HCT116 (cell line): ENCODE measurements at regions not wholly inside any gene's neighbourhood (a gene's known extent, or its start where the extent isn't known, plus 50 kb on each side); places are given as distances from the start of the nearest gene placed in this dataset.

Experiments
- ATAC-seq: fragments of 200-7000 bp; cut with Tn5 transposase; 2 replicates; pipeline ENCODE4 v1.9.1; 2020; ENCODE audit warnings: mild to moderate bottlenecking, moderate library complexity
- BruUV-seq: library from RNA; stranded (reverse); fragments of 400-500 nt; replicated peaks from 2 replicates; lab custom pipeline; 2021; lab: Mats Ljungman, UMichigan
- CTCF ChIA-PET: fragments of 300-600 bp; sonication (Branson Sonifier 250); formaldehyde crosslinking; loops from one replicate; lab custom pipeline; 2021; ENCODE audit warnings: antibody characterized with exemption; lab: Charles Lee
- POLR2A ChIA-PET: fragments of 300-600, 350-600 bp; sonication (Branson Sonifier 250); formaldehyde crosslinking; loops from one replicate; lab custom pipeline; 2021; ENCODE audit warnings: antibody characterized with exemption; lab: Charles Lee
- RAD21 ChIA-PET, 2 experiments: fragments of 300-600 bp; sonication (Branson Sonifier 250); formaldehyde crosslinking; loops; one replicate each; lab custom pipeline; 2023; ENCODE audit warnings: low total read pairs in 2 of 2; ENCODE audit not compliant: uncharacterized antibody in 2 of 2, unreplicated experiment in 2 of 2, low non-redundant PET in 1 of 2; lab: Charles Lee
- DNase-seq: peaks from one replicate; pipeline ENCODE4 v3.0.0-alpha.2; 2010; ENCODE audit warnings: low read depth, low spot score
- H2AFZ ChIP-seq: fragments of 200-600 bp; shearing (Covaris generic), sonication (generic); 2 replicates; pipeline ENCODE4 v1.6.1; 2017; ENCODE audit warnings: low read depth, mixed run types, mixed read lengths, antibody characterized with exemption, low read length; ENCODE audit not compliant: poor library complexity, severe bottlenecking
- H3K27ac ChIP-seq: 2 replicates; pipeline ENCODE4 v1.5.1; 2012; ENCODE audit warnings: low read depth, low read length
- H3K27me3 ChIP-seq: fragments of 200-600 bp; sonication (generic); 2 replicates; pipeline ENCODE4 v1.6.1; 2016; ENCODE audit warnings: mixed run types, low read length, mixed read lengths; ENCODE audit not compliant: insufficient read depth
- H3K36me3 ChIP-seq, 2 experiments: fragments of 200-500 bp in 1 of 2; fragments of 200-600 bp in 1 of 2; sonication (Bioruptor generic) in 1 of 2; sonication (generic) in 1 of 2; 2 replicates each; pipeline versions ENCODE4 v1.5.1 to v1.6.1; 2014 to 2016; ENCODE audit warnings: low read length in 2 of 2, inconsistent platforms in 1 of 2, mixed read lengths in 1 of 2, mixed run types in 1 of 2; ENCODE audit not compliant: insufficient read depth in 2 of 2, control insufficient read depth in 1 of 2
- H3K4me1 ChIP-seq, 2 experiments: fragments of 200-600 bp in 1 of 2; sonication (generic) in 1 of 2; 2 replicates each; pipeline versions ENCODE4 v1.5.1 to v1.6.1; 2012 to 2017; ENCODE audit warnings: low read length in 2 of 2, inconsistent platforms in 1 of 2, mild to moderate bottlenecking in 1 of 2, mixed read lengths in 1 of 2, mixed run types in 1 of 2, moderate library complexity in 1 of 2; ENCODE audit not compliant: insufficient read depth in 2 of 2, control insufficient read depth in 1 of 2
- H3K4me2 ChIP-seq: fragments of 200-600 bp; sonication (generic); 2 replicates; pipeline ENCODE4 v1.6.1; 2017; ENCODE audit warnings: mixed run types, low read length, mixed read lengths
- H3K4me3 ChIP-seq, 2 experiments: fragments of 200-600 bp in 1 of 2; sonication (generic) in 1 of 2; replicated peaks in 1 of 2; 2 replicates each; pipeline ENCODE4 v1.5.1; 2011 to 2016; ENCODE audit warnings: low read length in 2 of 2, control low read depth in 1 of 2, low read depth in 1 of 2, mild to moderate bottlenecking in 1 of 2, mixed read lengths in 1 of 2, mixed run types in 1 of 2
- H3K79me2 ChIP-seq: fragments of 200-600 bp; sonication (generic); 2 replicates; pipeline ENCODE4 v1.6.1; 2017; ENCODE audit warnings: mild to moderate bottlenecking, mixed run types, low read length, moderate library complexity, mixed read lengths; ENCODE audit not compliant: insufficient read depth
- H3K9ac ChIP-seq: fragments of 200-600 bp; sonication (generic); 2 replicates; pipeline ENCODE4 v1.6.1; 2016; ENCODE audit warnings: low read length, mixed read lengths
- H3K9me2 ChIP-seq: fragments of 200-600 bp; sonication (generic), shearing (Covaris generic); 2 replicates; pipeline ENCODE4 v1.6.1; 2017; ENCODE audit warnings: mixed run types, mild to moderate bottlenecking, moderate library complexity; ENCODE audit not compliant: insufficient read depth
- H3K9me3 ChIP-seq, 2 experiments: fragments of 200-500 bp in 1 of 2; fragments of 200-600 bp in 1 of 2; sonication (Bioruptor generic) in 1 of 2; sonication (generic) in 1 of 2; 2 replicates each; pipeline ENCODE4 v1.6.1; 2014 to 2017; ENCODE audit warnings: low read length in 2 of 2, mixed read lengths in 2 of 2, inconsistent platforms in 1 of 2, low read depth in 1 of 2, mild to moderate bottlenecking in 1 of 2, mixed run types in 1 of 2, moderate library complexity in 1 of 2; ENCODE audit not compliant: control insufficient read depth in 1 of 2, insufficient read depth in 1 of 2
- H4K20me1 ChIP-seq: fragments of 200-600 bp; sonication (generic), shearing (Covaris generic); 2 replicates; pipeline ENCODE4 v1.6.1; 2017; ENCODE audit warnings: mixed run types, mild to moderate bottlenecking, moderate library complexity; ENCODE audit not compliant: insufficient read depth
- CTCF ChIP-seq, 3 experiments: fragments of 200-600 bp in 1 of 3; sonication (generic) in 1 of 3; IDR thresholded peaks in 2 of 3; conservative IDR thresholded peaks in 1 of 3; 2 replicates each; pipeline ENCODE4 v1.5.1; 2012 to 2017; ENCODE audit warnings: low read depth in 2 of 3, low read length in 2 of 3, antibody characterized with exemption in 1 of 3, borderline replicate concordance in 1 of 3, control low read depth in 1 of 3, mild to moderate bottlenecking in 1 of 3, mixed read lengths in 1 of 3, mixed run types in 1 of 3, moderate library complexity in 1 of 3; ENCODE audit not compliant: insufficient read depth in 1 of 3
- EZH2 ChIP-seq: fragments of 200-600 bp; sonication (generic); IDR thresholded peaks from 2 replicates; pipeline ENCODE4 v1.6.1; 2017; ENCODE audit warnings: antibody characterized with exemption, mixed run types
- EZH2phosphoT487 ChIP-seq: fragments of 200-600 bp; IDR thresholded peaks from 2 replicates; pipeline ENCODE4 v1.6.1; 2018; ENCODE audit warnings: antibody characterized with exemption, borderline replicate concordance
- FOSL1 ChIP-seq: IDR thresholded peaks from 2 replicates; pipeline ENCODE4 v1.6.1; 2012; ENCODE audit warnings: low read depth
- MAX ChIP-seq: IDR thresholded peaks from 2 replicates; pipeline ENCODE4 v1.6.1; 2012
- POLR2AphosphoS5 ChIP-seq: IDR thresholded peaks from 2 replicates; pipeline ENCODE4 v1.6.1; 2011; ENCODE audit warnings: mild to moderate bottlenecking, low read depth, low read length, moderate library complexity
- RAD21 ChIP-seq: IDR thresholded peaks from 2 replicates; pipeline ENCODE4 v1.6.1; 2012; ENCODE audit warnings: low read depth, mild to moderate bottlenecking
- SIN3A ChIP-seq: IDR thresholded peaks from 2 replicates; pipeline ENCODE4 v1.6.1; 2012; ENCODE audit warnings: low read depth
- SP1 ChIP-seq: IDR thresholded peaks from 2 replicates; pipeline ENCODE4 v1.6.1; 2012; ENCODE audit warnings: low read depth
- SRF ChIP-seq: IDR thresholded peaks from 2 replicates; pipeline ENCODE4 v1.6.1; 2012; ENCODE audit warnings: low read depth
- YY1 ChIP-seq: IDR thresholded peaks from 2 replicates; pipeline ENCODE4 v1.6.1; 2011; ENCODE audit warnings: low read length, low read depth, moderate library complexity, mild to moderate bottlenecking; ENCODE audit not compliant: insufficient replicate concordance; ENCODE audit errors: extremely low read depth
- ZFX ChIP-seq: fragments of 450-650 bp; IDR thresholded peaks from 2 replicates; pipeline ENCODE4 v1.6.1; 2017
- intact Hi-C: fragments of 100-400 bp; cut with micrococcal nuclease; formaldehyde crosslinking; loops from 2 replicates; pipeline ENCODE4 v1.10.0; 2022

GRCh38 chr13:82797876-82798275, 1084.4 kb downstream of the SLITRK1 start:
- BruUV-seq = no TSS peak

More at GRCh38 chr13:82797876-82798275, 1084.4 kb downstream of the SLITRK1 start:
- intact Hi-C loops = no loop called here
- H2AFZ ChIP-seq = no peak overlapping the region
- no peaks in the 10 kb centered on the region for H3K4me1 ChIP-seq
- no peaks in the 10 kb centered on the region for H3K9me2 ChIP-seq
- CTCF ChIA-PET = no interaction called here
- H3K4me2 ChIP-seq = no peak overlapping the region
- no peak for ATAC-seq
- H3K9me3 ChIP-seq = no peaks in the 10 kb centered on the region
- POLR2A ChIA-PET = no interaction called here
- H3K27me3 ChIP-seq = no peaks in the 10 kb centered on the region
- RAD21 ChIA-PET = no interaction called here
- TF ChIP-seq FOSL1 (no peak), CTCF (IDR thresholded peaks at IDR 0.05 in 2 of 3, conservative IDR thresholded peaks at IDR 0.05 in 1 of 3; ENCODE audit: borderline replicate concordance in 1 of 3, insufficient read depth in 1 of 3, low read depth in 2 of 3, low read length in 2 of 3) (no peak), ZFX (no peak), SIN3A (no peak), MAX (no peak), EZH2phosphoT487 (no peak), POLR2AphosphoS5 (no peak), RAD21 (no peak), SRF (no peak), EZH2 (no peak), YY1 (no peak), SP1 (no peak)
- H3K27ac ChIP-seq = no peak overlapping the region
- H3K79me2 ChIP-seq = no peaks in the 10 kb centered on the region
- H4K20me1 ChIP-seq = no peaks in the 10 kb centered on the region
- H3K4me3 ChIP-seq = no peak overlapping the region
- no peak for DNase-seq
- no peak overlapping the region for H3K9ac ChIP-seq
- no peaks in the 10 kb centered on the region for H3K36me3 ChIP-seq
